NCI-H2171 treated with DMSO at 0.1 percent for 48 hours (cell line): ENCODE measurements at regions not wholly inside any gene's neighbourhood (a gene's known extent, or its start where the extent isn't known, plus 50 kb on each side); places are given as distances from the start of the nearest gene placed in this dataset.
A peak's percentile ranks its signal among the peaks of the same experiment; 100 is the strongest.

Experiments
- DNase-seq: peaks from one replicate; lab custom pipeline; 2025; lab: John Stamatoyannopoulos, UW

DNA sequence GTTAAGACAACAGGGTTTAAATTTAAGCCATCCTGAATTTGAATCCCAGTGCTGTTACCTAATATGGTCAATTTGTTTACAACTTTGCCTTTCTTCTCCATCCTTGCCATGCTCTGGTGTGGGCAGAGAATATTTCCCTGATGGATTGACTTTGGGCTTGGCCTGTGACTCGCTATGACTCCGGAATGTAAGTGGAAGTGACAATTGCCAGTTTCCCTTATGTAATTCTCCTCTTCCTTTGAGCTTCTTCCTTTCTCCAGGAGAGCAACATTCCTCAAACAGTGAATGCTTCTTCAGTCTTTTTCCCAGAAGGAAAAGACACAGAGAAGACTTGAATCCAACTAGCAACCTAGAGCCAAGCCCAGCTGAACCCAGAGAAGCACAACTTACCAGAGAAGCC lies 159.1 kb downstream of the LURAP1L start:
- no peak for DNase-seq

DNA sequence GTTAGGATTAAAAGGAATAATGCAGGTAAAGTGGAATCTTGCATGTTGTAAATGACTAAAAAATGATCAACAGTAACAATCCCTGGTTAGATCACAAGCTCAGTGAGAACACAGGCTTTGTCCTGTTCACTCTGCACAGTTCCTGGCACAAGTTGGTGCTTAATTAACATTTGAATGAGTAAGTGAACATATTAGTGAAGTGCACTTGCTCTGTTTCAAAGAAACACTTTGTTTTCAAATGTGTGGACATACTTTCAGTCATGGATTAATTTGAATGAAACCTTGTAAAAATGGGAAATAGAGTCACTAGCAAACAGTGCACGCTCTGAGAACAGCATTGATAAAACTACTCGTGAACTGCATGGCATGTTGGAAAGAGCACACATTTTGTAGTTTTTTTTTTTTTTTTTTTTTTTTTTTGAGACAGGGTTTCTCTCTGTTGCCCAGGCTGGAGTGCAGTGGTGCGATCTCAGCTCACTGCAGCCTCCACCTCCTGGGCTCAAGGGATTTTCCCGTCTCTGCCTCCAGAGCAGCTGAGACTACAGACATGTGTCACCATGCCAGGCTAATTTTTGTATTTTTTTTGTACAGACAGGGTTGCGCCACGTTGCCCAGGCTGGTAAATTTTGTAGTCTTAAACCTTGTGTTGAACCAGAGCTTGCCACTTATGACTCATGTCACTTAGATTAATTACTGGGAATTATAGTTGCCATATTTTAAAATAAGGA lies 159.9 kb downstream of the LURAP1L start:
- DNase-seq, result no peak

DNA sequence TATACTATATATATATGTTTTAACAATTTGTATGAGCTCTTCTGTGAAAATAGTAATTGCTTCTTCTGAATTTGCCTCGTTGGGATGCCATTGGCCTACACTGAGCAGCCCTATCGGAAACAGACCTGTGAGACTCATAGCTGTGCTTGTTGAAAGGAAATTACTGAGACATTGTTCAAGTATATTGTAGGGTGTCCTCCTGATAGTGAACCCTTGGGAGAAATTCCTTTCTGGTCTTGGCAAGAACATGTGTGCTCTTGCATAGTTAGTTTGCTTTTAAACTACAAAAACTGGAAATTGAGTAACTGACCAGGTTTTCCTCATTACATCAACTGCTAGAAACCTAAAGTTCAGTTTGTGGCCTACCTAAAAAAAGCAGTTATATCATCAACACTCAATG lies 160.9 kb downstream of the LURAP1L start:
- no peak for DNase-seq

DNA sequence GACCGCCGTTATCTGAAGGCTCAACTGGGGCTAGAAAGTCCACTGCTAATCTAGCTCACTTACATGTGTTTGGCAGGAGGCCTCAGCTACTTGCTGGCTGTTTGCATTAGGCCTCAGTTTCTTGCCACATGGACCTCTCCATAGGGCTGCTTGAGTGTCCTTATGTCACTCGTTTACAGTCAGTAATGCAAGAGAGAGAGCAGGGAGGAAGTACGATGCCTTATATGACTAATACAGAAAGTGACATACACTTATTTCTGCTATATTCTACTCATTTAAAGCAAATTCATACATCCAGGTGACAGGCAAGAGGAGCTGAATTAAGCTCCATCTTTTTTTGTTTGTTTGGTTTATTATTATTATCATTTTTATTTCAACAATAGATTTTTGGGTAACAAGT lies 179.6 kb downstream of the LURAP1L start:
- DNase-seq, result no peak

DNA sequence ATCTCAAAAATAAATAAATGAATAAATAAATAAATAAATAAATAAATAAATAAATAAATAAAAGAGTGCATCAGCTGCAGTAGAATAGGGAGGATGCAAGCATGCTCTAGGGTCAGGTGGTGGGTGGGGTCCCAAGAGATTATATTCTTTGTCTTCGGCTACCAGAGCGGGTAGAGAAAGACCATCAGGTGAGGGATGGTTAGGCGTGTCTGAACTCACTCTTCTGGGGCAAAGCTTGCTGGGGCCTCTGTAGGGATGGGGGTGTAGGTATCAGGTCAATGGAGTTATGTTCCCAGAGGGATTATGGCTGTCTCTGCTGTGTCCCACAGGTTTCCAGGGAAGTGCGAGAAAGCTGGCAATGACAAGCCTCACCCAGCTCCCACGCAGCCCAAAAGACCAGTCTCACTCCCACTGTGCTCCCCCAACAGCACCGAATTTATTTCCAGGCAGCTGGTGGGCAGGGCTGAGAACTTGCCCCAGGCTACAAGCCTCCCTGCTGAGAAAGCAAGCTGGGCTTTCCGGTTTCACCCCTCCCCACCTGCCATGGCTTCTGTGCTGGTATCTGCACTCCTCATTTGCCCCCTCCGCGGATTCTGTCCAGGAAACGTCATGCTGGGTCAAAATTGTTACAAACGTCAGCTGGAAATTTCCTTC lies 180.8 kb downstream of the LURAP1L start:
- DNase-seq, result no peak

DNA sequence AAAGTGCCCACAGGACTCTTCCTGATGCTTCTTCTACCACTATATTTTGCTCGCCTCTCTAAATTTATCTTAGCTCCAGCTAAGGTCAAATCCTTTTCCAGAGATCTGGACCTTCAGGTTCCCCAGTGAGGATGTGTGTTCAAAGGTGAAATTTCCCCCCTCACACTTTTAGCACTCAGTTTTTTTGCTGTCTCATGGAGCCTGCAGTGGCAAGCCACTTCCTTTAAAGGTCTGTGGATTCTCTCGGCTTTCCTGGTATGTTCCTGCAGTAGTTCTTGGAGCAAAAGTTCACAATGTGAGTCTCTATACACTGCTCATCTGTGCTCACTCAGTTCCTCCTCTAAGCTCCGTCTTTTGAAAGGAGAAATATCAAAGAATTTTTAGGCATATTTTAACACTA lies 181.4 kb downstream of the LURAP1L start:
- no peak for DNase-seq

DNA sequence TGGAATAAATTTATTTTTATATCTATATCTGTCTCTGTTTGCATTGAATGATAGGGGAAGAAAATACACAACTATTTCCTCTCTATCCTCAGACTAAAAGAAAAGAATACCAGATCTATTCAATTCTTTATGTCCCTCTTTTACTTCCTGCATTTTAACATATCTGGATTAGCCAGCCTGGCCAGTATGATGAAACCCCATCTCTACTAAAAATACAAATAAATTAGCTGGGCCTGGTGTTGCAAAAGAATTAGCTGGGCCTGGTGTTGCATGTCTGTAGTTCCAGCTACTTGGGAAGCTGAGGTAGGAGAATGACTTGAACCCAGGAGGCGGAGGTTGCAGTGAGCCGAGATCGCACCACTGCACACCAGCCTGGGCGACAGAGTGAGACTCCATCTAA lies 182.0 kb downstream of the LURAP1L start:
- DNase-seq, result no peak

DNA sequence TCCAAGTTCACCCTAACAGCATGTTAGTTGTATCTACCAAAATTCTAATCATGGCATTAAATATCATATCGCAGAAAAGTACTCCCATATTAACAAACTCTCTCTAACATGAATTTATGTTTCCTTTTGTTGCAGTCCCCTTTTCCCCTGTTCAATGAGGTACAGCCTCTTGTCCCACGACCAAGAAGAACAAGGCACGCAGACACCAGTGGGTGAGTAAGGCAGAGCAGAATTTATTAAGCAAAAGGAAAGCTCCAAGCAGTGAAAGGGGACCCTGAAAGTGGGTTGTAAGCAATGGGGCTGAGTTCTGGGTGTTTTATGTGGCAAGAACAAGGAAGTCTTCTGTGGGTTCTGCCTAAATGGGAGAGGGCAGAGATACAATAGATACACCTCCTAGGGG lies 183.5 kb downstream of the LURAP1L start:
- DNase-seq, result peak; percentile 3

DNA sequence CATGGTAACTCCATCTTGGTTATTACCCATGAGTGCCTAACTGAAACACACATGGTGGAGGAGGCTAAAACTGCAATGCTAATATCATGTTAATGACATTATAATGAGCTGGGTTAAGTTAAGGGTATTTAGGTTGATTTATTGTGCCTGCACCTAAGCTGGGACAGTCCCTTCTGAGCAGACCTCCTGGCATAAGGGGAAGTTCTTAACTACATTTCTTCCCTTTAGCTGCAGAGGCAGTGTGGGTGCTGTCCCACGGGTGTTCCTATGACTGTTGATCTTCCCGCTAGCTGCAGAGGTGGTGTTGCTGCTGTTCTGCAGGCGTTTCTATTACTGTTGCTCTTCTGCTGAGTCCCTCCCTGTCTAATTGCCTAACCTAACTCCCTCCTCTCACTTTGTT lies 183.9 kb downstream of the LURAP1L start:
- DNase-seq, result no peak

DNA sequence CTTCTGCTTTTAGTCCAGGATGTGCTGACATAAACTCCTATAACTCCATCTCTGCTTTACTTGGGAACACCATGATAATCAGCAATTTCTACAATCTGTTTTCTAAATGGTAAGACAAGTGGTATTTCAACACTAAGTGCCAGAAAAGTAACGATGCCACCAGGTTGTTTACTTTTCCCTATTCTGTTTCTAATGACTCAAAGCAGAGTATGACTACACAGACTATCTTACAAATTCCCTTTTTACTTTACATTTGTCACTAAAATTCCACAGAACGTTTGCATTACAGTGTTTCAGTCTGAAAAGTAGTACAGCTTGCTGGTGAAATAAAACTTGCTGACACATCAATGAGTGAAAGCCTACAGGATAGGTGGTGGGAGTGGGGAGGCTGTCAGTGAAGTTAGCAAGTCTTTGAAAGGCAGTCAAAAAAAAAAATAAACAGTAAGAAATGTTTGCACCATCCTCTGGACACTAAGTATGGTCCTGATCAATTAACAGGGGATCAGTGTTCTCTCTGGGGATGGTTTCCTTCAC lies 186.5 kb downstream of the LURAP1L start:
- no peak for DNase-seq

DNA sequence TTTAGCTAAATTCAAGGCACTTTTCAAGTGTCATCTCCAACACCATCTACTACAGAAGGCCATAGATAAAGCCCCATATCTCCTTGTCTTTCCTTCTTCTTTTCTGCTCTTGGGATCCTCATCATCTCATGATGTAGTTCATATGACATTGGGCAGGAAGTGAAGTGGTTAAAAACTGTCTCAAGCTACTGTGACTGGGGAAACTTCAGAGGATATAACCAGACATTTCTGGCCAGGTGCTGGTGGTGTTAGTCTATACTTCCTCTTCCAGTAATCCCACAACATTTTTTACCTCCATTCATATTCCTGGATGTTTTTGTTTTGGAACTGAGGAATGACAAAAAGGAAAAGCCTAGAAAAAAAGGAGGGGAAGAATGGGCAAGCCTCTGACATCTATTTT lies 188.7 kb downstream of the LURAP1L start:
- DNase-seq, result no peak

DNA sequence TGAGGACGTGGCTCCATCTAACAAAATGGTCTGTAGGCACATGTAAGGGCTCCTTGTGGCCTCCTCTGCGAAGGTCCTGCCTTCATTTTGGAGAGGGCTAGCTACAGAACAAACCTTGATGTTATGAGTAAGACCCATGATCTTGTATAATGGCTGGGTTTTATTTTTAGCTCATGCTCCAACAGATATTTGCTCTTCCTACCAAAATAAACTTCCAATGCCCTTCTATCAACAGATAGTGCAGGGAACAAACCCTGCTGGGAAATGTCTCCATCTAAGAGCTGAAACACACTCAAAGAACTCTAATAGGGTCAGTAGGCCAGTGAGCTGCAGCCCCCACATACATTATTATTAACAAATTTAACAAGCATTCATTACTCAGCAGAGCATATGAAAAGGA lies 189.5 kb downstream of the LURAP1L start:
- DNase-seq, result no peak

DNA sequence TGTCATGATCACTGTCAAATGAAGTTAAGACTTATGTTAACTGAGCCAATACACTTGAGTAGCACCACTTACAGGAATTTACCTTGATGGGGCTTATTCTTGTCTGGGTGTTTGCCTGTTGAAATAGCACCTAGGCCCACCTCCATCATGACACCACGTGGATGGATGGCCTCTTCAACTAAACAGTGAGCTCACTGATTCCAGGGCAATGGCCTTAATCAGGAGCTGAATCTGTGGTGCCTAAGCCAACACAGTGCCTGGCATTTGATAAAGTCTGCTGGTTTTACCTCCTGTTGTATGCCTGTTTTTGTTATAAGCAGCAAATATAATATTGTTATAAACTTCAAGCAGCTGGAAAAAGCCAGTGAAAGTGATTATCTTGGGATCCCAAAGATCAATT lies 190.5 kb downstream of the LURAP1L start:
- no peak for DNase-seq

DNA sequence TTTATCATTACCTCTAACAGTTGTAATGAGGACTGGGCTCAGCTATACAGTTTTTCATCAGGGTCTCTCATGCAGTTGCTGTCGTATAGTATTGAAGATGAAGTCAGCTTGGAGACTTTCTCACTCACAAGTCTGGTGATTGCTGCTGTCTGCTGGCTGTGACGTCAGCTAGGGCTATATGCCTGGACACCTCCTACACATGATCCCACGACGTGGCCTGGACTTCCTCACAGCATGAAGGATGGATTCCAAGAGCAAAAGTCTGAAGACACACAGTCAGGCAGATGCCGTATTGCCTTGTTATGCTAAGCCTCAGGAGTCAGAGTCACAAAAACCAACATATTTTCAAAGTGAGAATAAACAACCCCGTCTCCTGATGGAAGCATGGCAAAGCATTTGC lies 193.3 kb downstream of the LURAP1L start:
- DNase-seq, result no peak

DNA sequence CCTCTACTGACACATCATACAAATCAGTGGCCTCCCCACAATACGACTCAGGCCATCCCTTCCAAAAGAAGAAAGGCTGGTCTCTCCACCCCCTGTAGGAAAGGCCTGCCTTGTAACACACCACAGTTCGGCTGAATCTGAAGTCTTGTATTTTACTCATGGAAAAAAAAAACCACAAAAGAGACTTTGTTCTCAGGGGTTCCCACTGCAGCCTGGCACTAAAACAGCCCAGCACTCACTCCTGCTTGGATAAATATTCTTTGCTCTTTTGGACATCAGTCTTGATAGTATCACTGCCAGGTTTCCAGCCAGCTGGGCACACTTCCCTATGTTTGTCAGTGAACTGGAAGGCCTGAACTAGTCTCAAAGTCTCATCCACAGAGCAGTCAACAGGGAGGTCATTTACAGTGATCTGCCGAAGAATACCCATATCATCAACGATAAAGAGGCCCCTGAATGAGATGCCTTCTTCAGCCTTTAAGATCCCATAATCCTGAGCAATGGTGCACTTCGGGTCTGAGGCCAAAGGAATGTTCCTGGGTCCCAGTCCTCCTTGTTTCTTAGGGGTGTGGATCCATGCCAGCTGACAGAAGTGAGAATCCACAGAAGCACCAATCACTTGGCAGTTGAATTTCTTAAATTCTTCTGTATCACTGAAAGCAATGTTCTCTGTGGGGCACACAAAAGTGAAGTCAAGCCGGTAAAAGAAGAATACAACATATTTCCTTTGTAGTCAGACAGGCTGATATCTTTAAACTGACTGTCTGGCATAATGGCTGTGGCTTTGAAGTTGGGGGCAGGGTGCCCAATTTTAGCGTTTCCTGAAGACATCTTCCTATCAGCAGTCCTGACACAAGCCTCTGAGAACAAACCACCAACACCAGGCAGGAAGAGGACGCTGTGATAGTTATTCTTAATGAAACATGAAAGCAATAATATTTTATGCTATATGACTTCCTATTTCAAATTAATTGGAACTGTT lies 198.1 kb downstream of the LURAP1L start:
- no peak for DNase-seq

DNA sequence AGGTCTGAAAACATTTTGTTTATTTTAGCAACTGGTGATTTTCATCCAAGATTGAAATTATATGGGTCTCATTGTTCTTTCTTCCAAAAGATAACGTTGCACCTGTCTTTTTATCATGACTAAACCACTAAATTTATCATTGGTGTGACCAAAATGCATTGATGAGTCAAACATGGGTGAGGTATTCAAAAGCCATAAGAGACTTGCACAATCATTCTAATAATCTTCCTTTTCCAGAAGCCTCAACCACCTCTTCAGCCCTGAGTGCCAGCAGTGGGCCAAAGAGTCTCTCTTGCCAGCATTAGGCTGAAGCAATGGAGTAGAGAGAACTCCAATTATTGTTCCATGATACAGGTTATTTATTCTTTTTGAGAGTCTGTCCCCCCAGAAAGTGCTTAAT lies 198.9 kb downstream of the LURAP1L start:
- no peak for DNase-seq

DNA sequence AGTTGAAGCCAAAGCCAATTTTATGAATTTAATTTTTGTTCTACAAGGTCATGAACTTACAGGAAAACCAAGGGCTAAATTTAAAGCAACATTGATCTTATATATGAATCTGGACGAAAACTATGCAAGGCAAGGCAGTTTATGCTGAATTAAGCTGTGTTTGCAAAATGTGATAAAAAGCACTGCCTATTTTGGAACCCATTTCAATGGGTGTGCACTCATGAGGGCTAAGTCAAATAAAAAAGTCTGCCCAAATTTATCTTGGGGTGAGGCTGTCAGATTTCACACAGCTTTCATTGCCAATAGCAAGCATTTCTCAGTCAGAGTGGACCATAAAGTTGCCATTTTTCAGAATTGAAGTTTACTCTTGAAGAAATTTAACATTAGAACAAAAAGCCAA lies 199.9 kb downstream of the LURAP1L start:
- no peak for DNase-seq

DNA sequence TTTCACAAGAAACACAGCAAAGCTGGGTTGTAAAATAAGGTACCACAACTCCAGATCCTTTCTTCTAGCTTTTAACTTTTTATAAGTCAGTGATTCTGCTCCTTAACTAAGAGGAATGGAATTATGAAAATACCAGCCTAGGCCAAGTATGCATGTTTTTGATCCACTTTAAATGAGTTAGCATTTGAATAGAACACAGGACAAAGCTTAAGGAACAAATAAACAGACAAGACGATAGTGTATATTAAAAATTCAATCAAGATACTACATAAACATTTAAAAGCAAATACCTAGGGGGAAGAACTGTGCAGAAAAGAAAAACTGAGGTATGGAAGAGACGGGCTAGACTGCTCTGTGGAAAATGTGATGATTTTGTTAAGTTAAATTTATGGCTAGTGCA lies 200.7 kb downstream of the LURAP1L start:
- no peak for DNase-seq

DNA sequence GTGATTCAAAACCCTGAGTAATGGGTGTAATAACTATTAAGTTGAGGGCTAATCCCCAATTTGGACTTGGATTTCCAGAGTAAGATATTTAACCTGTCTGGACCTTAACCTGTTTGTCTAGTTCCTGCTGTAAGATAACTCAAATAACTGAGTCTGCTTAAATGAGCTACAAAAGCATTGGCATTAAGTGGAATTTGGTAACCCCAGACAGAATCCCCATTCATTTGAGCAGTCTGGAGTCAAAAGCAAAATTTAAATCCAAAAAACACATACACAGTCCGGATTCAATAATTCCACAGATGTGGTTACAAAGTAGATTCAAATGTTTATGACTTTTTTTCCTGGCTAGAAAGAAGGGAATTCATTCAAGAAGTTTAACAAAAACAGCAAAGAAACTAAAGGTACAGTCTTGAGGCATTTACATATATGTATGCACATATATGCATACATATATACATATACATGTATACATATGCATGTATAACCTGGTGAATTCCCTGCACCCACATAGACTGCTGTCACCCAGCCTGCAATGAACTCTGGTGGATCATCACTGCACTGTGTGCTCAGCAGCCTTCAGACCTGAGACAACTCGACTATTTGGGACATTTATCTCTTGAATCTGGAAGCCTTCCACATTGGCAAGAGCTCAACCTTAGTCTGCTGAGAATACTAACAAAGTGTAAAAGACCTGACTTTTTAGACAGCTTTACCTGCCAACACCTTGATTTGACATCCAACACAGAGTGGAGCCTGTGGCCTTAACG lies 205.4 kb downstream of the LURAP1L start:
- no peak for DNase-seq

DNA sequence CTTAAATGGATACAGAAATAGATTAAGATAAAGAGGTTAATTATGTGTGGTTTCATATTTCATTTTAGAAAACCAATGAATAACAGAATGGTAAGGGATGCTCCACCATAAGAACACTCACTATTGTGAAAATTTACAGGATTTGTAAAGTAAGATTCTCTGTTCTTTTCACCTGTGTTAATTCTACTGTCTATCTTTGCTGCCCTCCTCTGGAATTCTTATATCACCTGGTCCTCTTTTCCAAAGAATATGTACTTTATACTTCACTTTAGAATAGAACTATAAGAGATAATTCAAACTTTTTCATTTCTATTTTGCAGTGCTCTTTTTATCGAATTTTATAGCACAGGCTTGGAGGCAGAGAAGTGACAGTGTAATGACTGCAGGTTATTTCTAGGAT lies 213.4 kb downstream of the LURAP1L start:
- DNase-seq, result no peak

DNA sequence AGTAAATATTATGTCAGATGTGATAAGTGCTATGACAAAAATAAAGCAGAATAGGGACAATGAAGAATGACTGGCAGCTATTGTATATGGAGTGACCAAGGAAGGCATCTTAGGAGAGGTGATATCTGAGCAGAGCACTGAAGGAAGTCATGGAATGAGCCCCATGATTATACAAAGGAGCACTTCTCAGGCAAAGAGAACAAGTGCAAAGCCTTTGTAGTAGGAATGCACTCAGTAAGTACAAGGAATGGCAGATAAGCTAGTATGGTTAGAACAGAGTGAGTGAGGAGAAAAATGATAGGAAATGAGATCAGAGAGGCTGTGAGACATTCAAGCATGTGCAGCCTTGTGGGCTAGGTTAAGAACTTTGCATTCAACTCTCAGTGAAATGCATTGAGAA lies 214.8 kb downstream of the LURAP1L start:
- no peak for DNase-seq

DNA sequence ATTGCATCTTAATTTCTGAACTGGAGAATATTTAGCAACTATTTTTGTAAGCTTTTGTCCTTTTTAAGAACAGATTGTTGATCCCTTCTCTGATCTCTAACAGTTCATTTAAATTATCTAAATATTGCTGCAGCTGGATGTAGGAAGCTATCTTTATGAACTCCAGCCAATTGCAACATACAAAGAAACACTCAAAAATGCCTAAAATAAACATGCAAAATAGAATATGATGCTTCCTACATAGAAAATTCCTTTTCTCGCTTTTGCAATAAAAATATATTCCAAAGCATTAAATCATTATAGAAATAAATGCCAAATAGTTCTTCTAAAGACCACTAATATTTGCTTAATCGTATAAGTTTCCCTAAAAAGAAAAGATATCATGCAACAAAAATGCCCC lies 218.6 kb downstream of the LURAP1L start:
- DNase-seq, result no peak
